GM10266 (cell line): ENCODE measurements at regions not wholly inside any gene's neighbourhood (a gene's known extent, or its start where the extent isn't known, plus 50 kb on each side); places are given as distances from the start of the nearest gene placed in this dataset.

Experiments used
- DNase-seq: peaks from one replicate; pipeline ENCODE4 v3.0.0; 2012; ENCODE audit errors: extremely low spot score
- TF ChIP-seq, protein P1 (sequence below): IDR thresholded peaks from 2 replicates; pipeline ENCODE4 v1.5.1; 2012; ENCODE audit warnings: mild to moderate bottlenecking, low read depth; ENCODE audit not compliant: control insufficient read depth, insufficient read depth; ENCODE audit errors: missing control alignments

GRCh38 chr6:108781419-108782100 is 66.7 kb upstream of the ARMC2 start:
- TF ChIP-seq, protein P1, sequence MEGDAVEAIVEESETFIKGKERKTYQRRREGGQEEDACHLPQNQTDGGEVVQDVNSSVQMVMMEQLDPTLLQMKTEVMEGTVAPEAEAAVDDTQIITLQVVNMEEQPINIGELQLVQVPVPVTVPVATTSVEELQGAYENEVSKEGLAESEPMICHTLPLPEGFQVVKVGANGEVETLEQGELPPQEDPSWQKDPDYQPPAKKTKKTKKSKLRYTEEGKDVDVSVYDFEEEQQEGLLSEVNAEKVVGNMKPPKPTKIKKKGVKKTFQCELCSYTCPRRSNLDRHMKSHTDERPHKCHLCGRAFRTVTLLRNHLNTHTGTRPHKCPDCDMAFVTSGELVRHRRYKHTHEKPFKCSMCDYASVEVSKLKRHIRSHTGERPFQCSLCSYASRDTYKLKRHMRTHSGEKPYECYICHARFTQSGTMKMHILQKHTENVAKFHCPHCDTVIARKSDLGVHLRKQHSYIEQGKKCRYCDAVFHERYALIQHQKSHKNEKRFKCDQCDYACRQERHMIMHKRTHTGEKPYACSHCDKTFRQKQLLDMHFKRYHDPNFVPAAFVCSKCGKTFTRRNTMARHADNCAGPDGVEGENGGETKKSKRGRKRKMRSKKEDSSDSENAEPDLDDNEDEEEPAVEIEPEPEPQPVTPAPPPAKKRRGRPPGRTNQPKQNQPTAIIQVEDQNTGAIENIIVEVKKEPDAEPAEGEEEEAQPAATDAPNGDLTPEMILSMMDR: no peak
- no peak for DNase-seq

GRCh38 chr6:108782179-108783041 is 65.8 kb upstream of the ARMC2 start:
- peak; percentile 75 for DNase-seq
- TF ChIP-seq, protein P1: peak; percentile 83

- DNase-seq: no peak
- TF ChIP-seq, protein P1: no peak
Observed at GRCh38 chr6:108785653-108786052, 62.6 kb upstream of the ARMC2 start.

DNA sequence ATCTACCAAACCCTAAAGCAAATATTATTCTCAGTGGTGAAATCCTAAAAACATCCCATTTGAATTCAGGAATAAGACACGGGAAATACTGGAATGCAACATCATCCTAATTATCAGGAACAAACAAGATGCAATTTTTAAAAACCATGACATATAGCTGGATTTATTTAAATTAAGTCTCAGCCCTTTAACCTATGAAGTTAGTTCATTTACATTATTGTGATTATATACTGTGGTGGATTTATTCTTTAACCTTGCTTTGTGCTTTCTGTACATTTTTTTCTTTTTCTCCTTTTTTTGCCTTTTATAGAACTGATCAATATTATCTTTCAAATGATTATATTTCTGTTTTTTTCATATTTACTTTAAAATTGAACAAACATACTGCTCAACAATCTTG is 59.8 kb upstream of the ARMC2 start:
- DNase-seq: no peak
- TF ChIP-seq, protein P1: no peak

GRCh38 chr6:108789475-108789874 is 58.7 kb upstream of the ARMC2 start:
- DNase-seq: no peak
- TF ChIP-seq, protein P1: no peak

- no peak for DNase-seq
- TF ChIP-seq, protein P1: no peak
Observed at GRCh38 chr6:108791700-108792099, 56.5 kb upstream of the ARMC2 start.
